GM19395 (cell line): ENCODE measurements at regions not wholly inside any gene's neighbourhood (a gene's known extent, or its start where the extent isn't known, plus 50 kb on each side); places are given as distances from the start of the nearest gene placed in this dataset.
"Not testable (repeated sequence)": the region's sequence is repeated elsewhere in the genome, so short reads cannot be mapped to it uniquely, and the experiment has no call there.

Experiments
- ATAC-seq: cut with Tn5 transposase; IDR thresholded peaks from one replicate; pipeline ENCODE4 v1.9.1; 2021; ENCODE audit warnings: mild to moderate bottlenecking, moderate library complexity; ENCODE audit not compliant: unreplicated experiment

DNA sequence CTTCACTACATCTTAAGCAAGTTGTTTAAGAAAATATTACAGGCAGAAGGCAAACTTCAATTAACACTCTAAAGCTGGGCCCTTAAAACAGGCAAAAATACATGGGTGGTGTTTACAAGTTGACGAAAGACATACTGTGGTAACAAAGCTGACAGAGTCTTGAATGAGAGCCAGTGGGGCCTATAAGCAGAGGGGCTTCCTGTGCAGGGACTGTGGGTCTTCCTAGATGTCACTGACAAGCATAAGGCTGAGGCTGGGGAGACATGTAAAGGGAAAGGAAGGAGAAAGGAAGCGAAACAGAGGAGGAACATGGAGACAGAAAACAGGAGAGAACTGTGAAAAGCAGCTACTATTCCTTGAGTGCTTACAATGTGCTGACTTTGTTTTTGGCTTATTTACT is 308.0 kb upstream of the RPS23 start:
- ATAC-seq: no peak

DNA sequence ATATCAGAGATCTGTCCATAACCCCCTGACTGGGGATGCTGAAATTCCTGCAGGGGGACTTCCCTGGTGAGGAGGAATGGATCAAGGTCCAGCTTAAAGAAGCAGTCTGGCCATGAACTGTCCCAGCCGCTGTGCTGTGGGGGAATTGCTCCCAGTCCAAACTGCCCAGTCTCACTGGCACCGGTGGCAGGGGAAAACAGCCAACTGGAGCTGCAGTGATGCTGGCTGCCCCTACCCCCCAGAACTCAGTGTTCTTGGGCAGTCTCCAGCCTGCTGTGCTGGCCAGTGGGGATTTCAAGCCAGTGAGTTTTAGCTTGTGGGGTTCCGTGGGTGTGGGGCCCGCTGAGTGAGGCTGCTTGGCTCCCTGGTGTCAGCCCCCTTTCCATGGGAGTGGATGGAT is 306.5 kb upstream of the RPS23 start:
- ATAC-seq: no peak

DNA sequence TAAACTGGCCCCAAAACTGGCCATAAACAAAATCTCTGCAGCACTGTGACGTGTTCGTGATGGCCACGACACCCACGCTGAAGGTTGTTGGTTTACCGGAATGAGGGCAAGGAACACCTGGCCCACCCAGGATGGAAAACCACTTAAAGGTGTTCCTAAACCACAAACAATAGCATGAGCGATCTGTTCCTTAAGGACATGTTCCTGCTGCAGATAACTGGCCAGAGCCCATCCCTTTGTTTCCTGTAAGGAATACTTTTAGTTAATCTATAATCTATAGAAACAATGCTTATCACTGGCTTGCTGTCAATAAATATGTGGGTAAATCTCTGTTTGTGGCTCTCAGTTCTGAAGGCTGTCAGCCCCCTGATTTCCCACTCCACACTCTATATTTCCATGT is 305.2 kb upstream of the RPS23 start:
- not testable (repeated sequence) for ATAC-seq

DNA sequence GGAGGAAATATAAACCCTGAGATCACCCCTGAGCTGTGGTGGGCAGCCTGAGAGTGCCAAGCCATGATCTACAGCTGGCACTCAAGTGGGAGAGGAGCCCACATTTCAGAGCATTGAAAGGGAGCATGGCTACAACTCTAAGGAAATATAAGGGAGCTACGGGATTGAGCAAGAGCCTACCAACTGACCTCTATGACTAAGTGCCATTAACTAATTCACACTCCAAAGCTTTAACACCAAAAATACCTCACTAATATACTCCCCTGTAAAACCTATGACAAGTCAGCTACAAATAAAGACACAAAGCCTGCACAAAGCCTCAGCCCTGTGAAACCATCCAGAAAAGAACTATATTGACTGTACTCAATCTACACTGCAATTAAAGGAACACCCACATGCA is 286.8 kb upstream of the RPS23 start:
- ATAC-seq: no peak

DNA sequence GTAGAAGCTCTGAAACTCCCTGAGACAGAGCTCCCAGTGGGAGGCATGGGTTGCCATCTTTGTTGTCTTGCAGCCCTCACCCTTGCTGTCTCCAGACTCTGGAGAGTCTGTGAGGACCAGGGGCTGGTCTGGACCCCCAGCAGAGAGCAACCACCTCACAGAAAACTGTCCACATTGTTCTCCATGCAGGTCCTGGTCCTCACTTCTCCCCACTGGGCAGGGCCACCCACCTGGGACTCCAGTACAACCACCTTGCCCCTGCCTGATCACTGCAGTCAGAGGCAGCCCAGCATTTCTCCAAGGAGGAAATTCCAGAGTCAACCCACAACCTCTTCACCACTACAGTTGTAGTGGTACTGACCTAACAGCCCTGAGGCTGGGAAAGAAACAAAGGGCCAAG is 285.6 kb upstream of the RPS23 start:
- ATAC-seq: no peak

DNA sequence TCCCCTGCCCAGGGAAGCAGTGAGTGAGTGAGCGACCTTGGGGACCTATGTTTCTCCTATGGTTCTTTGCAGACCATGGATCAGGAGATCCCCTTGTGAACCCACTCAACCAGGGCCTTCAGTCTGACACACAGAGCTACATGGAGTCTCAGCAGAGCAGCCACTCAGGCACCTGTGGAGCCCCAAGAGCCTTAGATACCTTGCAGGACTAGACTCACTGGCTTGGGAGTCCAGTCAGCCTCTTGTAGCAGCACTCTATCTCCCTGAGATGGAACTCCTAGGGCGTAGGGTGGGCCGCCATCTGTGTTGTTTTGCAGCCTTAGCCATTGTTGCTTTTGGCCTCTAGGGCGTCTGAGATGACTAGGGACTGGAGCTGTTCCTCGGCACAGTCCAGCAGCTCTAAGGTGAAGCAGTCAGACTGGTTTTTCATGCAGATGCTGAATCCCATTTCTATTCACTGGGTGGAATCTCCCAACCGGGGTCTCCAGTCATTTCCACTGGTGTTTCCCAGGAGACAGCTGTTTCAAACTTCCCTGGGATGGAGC is 284.6 kb upstream of the RPS23 start:
- ATAC-seq: no peak

DNA sequence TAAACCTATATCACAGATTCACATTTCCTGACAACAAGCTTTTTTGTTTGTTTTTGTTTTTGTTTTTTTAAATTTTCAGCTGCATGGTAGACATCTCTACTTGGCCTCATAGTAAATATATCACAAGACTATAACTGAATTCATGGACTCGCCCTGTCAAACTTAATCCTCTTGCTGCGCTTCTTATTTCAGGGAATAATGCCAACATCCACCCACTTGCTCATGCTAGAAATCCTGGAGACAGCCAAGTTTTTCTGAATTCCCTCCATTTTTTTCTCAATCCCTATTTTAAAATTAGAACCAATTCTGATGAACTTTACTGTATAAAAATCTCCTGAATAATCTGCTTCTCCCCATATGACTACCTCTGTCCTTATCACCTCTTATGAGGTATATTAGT is 283.6 kb upstream of the RPS23 start:
- no peak for ATAC-seq

DNA sequence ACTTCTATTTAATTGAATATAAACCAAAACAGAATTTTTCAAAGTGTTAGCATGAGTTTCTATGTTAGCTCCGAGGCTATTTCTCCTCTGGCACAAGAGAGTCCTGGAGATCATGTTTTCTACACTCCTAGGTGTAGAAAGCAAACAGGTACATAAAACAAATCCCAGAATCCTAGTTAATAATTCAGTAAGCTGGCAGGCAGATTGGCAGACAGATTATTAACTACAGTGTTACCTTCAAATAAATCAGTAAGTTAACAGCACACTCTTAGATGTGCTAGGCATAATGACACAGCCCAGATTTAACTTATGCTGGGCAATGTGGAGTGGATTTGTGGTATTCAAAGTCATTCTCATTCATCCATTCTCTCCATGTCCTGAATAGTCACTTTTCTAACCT is 282.8 kb upstream of the RPS23 start:
- no peak for ATAC-seq

DNA sequence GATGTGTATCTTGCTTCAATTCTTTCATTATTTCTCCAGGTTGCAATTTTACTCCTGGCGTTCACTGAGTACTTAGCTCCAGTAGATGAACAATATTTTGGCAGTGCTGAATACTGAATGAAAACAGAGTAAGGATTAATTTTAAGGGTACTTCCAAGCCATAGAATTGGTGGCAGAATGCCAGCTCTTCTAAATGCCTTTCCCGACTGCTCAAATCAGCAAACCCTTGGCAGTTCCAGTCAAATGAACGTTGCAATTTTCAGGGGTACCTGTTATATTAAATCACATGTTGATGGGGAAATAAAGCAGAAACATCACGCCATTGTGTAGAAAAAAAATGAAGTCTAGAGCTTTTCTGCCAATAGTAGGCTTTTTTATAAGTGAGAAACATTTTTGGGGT is 282.4 kb upstream of the RPS23 start:
- ATAC-seq: no peak

DNA sequence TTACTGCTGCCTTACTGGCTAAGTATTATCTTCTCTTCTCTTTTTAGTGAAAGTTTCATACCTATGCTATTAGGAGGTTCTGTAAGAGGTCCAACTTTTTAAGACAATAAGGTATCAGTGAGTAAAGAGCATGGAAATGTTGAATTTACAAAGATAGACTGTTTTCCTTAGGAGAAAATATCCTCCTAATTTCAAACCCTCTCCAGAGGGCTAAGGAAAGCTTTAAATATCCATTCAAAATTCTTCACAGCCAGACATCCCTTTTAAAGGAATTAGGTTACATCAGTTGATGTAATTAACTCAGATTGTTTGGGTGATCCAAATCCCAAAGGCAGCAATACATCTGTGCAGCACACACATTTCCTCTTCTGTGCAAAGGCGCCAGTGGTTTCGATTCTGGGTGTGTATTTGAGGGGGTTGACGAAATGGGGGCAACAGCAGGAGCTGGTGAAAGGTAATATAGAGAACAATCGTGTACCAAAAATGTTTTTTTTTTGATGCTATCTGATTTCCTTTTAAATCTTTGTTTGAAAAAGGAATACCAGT is 273.8 kb upstream of the RPS23 start:
- no peak for ATAC-seq

DNA sequence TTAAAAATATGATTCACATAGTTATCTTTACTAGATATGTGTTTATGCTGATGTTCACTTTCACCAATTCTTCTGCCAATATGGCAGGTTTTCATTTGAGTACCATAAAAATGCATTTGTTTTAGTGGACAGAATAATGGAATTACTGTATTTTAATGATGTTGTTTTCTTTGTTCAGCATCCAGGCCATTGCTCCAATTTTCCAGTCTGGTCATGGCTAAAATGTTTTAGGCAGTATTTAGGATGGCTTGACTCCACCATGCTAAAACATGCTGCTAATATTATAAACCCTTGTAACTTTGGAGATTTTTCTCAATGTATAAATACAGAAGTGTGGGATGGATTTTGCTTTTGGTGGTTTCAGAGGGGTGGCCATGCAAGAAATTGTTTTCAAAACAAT is 273.0 kb upstream of the RPS23 start:
- no peak for ATAC-seq

DNA sequence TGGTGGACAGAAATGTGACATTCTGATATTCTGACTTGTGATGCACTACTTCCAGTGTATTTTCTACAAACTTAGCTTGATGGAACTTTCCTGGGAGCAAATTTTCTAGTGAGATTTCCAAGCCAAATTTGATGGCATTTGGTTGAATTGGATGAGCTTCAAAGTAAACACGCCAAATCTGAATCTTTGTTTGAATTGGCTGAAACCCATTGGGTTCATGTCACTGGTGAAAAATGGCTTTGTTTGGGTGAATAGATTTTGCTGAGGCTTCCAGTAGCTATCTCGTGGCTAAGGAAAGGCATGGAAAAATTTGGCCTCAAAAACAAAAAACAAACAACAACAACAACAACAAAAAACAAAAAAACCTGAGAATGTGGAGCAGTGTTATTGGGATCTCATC is 271.1 kb upstream of the RPS23 start:
- ATAC-seq: no peak

DNA sequence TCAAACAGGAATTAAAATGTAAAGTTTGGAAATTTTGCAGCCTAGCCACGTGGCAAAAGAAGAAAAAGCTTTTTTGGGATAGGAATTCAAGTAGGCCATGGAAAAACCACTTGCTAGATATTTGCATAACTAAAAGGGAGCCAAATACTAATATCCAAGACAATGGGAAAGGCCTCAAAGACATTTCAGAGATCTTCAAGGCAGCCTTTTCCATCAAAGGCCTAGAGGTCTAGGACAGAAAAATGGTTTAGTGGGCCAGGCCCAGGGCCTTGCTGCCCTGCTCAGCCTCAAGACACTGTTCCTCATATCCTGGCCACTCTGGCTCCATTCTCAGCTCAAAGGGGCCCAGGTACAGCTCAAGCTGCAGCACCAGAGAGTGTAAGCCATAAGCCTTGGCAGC is 265.9 kb upstream of the RPS23 start:
- ATAC-seq: no peak

DNA sequence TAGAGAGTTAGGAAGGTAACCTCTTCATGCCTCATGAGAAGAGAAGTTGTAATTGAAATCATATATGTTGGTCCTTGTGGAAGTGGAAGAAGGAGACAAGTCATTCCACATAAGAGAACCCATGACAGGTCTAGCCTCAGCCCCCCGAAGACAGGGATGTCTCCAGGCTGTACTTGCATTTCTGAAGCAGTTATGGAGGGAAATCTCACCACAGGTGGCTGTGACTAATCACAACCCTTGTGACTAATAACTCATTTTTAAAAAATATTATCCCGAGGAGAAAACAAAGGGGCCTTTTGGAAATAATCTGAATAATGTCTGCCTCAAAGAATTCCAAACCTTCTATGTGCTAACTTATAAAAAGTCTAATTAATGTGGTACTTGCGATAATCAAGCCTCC is 262.1 kb upstream of the RPS23 start:
- ATAC-seq: no peak

DNA sequence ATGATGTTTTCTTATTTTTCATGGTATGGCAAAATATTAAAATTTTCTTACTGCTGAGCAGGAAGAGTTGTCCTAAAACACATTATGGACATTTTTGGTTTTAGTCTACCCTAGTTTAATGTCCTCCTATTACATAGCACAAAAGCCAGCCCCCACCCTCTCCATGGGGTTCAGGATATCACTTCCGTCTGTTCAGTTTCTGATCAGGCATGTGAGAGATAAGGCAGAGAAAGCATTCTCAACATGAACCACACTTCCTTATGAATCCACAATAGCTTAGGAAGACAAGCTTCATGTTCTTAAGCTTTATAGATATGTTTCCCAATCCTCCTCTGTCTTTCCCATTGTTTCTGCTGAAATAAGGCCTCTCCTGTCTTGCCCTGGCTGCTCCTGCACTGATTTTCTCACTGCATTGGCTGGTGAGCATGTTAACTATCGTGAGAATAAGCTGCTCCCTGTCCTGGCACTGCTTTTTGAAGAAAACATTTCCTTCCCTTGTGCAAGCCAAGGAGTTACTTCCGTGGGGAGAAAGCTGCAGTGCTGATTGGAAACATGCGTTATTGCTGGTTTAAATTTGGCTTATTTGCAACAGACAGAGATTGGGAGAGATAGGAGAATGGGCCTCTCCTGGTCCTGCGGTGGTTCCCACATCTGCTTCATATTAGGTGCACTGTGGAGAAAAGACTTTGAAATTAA is 260.3 kb upstream of the RPS23 start:
- ATAC-seq: no peak

DNA sequence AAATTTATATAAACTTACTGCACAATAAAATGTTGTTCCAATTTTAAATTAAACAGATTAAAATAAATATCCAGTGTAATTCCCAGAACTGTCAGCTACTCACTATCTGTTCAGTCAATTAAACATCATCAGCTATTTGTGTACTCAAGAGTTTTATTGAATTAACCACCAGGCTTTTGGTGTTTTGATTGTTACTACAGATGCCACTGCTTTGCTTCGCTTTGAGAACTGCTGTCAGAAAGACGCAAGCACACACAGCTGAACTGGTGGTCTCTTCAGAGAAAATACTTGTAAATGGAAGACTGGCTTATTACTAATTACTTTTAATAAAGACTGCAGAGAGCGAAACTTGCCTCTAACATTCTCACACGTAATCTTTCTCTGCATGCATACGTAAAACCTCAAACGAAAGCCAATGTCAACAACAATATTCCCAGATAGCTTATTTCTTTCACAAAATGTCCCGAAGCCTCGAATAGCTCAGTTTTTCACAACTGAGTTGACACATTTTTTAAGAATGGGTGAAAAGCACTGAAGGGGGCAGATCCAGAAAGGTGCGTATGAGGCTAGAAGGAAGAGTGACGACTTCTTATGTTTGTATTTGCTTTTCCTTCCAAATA is 259.6 kb upstream of the RPS23 start:
- ATAC-seq: no peak

DNA sequence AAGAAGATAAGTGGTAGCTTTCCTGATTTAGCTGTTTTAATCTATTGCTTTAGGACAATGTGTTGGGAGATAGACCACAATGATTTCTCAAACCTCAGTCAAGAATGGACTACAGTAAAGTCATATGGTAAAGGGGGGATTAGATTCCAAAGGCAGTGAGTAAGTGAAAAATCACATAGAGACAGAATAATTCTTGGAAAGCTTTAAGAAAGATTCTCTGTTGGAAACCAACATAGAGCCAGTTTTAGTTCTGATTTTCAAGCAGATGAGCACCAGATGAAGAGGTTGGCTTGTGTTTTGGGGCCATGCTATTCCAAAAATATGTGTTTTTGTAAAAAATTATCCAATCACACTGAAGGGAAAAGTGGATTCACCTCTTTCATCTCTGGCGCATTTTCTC is 256.8 kb upstream of the RPS23 start:
- no peak for ATAC-seq

DNA sequence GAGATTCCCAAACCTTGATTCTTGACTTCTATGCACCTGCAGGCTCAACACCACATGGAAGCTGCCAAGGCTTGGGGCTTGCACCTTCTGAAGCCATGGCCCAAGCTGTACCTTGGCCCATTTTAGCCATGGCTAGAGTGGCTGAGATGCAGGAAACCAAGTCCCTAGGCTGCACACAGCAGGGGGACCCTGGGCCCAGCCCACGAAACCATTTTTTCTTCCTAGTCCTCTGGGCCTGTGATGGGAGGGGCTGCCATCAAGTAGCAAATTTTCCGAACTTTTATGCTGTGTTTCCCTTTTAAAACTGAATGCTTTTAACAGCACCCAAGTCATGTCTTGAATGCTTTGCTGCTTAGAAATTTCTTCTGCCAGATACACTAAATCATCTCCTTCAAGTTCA is 253.9 kb upstream of the RPS23 start:
- ATAC-seq: not testable (repeated sequence)

DNA sequence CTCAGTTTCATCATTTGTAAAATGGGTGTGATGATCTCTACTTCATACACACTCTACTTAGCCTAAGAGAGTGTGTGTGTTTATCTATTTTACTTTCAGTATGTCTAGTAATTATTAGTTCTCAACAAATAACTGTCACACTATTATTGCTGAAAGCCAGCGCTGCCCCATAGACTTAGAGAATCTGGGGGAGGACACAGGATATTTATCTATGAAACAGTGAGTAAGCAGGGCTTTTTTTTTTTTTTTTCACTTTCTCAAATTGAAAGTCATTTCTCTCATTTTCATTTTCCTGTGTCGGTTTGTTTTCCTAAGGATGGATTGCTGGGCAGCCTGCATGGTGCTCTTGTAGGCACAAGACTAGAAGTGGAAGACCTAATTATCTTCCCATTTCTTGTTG is 248.4 kb upstream of the RPS23 start:
- no peak for ATAC-seq

DNA sequence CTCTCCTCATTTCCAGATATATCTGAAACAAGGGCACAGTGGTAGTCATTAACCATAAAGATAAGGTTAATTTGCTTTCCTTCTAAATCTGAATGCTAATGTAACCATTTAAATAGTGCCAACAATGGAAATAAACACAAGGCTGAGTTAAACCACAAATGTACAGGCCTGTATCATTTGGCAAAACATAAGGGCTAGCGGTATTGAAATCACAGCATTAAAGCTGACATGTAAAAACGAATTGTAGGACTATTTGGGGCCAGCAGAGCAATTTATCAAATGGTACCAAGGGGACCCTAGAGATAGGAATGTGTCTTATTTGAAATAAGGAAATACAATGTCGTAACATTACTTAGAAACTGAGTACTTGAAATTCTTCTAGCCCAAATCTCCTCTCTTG is 247.5 kb upstream of the RPS23 start:
- ATAC-seq: no peak

DNA sequence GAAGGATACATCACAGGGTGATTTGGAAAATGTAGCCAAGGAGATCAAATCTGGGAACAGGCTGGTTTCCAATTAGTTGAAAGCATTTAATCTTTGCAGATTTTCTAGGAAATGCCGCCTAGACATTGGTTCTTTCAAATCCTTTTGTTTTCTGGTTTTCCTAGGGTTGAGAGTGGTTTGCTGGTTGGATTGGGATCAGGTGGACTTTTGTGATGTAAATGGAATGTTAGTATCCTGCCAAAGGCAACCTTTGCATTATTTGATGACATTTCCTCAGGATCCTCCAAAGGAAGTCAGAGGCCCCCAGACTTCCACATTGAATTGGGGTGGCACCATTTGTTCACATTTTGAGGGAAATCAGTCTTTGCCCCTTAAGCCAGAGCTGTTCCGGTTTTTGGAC is 245.5 kb upstream of the RPS23 start:
- ATAC-seq: no peak

DNA sequence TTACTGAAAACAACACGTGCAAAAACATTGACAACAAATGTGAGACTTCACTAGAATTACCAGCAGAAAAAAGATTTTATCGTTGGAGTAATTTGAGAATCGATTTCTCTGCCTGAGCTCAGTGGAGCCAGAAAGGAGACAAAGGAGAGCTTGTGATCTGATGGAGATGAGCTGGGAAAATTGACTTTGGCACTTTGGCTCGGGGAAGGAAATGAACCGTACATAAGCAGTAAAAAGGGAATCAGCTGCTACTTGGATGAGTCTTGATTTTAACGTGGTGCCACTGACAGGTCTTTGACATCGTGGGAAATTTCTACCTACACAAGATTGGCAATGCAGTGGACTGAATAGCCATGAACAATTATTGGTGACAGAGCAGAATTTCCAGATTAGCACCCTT is 244.7 kb upstream of the RPS23 start:
- no peak for ATAC-seq
